NK-92 (cell line): ENCODE measurements at regions not wholly inside any gene's neighbourhood (a gene's known extent, or its start where the extent isn't known, plus 50 kb on each side); places are given as distances from the start of the nearest gene placed in this dataset.
"Not testable (repeated sequence)": the region's sequence is repeated elsewhere in the genome, so short reads cannot be mapped to it uniquely, and the experiment has no call there.

ENCODE experiments used
- DNase-seq: peaks from one replicate; lab custom pipeline; 2025; ENCODE audit not compliant: unreplicated experiment; lab: John Stamatoyannopoulos, UW

DNA sequence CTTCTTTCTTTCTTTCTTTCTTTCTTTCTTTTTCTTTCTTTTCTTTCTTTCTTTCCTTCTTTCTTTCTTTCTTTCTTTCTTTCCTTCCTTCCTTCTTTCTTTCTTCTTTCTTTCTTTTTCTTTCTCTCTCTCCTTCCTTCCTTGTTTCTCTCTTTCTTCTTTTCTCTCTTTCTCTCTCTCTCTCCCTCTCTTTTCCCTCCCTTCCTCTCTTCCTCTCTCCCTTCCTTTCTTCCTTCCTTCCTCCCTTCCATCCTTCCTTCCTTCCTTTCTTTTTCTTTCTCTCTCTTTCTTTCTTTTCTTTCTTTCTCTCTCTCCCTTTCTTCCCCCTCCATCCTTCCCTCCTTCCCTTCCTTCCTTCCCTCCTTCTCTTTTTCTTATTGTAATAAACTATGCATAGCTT lies 105.5 kb downstream of the ZBTB18 start:
- DNase-seq = not testable (repeated sequence)

GRCh38 chr1:244157731-244158438 lies 106.8 kb downstream of the ZBTB18 start:
- DNase-seq = no peak

- no peak for DNase-seq
Observed at GRCh38 chr1:244159646-244160045, 108.6 kb downstream of the ZBTB18 start.

DNA sequence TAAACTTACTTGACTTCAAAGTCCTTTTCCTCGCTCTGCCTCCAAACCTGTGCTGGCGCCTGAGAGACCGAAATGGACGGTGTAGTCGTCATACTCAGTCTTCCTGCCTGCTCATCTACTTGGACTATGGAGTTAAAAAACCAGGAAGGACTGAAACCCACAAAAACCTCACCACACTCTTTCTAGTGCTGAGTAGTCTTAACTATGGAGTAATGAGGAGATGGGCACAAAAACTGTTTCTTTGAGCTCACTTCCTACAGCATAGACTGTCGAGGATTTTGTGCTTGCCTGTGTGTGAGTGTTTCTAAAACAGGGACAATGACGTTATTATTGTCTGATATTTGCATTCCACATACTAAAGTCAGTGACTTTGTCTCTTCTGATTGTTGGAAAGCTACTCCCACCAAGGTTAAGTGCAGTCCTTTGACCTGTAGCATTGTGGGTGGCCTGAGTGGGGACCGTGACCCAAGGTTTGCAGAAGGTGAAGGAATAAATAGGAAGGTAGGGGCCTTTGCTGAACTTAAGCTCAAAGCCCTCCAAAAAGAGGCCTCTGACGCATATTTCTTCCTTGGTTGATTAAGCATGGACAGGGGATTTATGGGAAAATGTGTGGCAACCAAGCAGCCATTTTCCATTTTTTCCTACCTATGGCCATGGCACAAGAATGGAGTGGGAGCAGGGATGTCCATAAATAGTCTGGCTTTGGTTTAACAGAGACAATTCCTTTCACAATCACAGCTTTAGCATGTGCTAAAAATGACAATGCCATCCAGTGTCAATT lies 109.6 kb downstream of the ZBTB18 start:
- peak; percentile 47 for DNase-seq

DNA sequence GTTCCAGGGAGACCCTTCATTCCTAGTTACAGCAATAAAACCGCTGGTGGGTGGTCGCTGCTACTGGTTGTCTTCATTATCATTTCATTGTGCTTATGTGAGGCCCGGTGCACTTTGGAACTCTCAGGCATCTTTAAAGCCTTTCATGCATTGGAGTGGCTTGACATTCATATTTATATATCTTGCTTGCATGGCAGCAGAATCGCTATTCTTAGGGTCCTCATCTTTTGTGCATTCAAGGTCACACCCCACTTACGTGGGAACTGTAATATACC lies 110.1 kb downstream of the ZBTB18 start:
- no peak for DNase-seq

- DNase-seq = no peak
Observed at GRCh38 chr1:244162786-244163530, 111.9 kb downstream of the ZBTB18 start.

- no peak for DNase-seq
Observed at GRCh38 chr1:244163861-244164510, 112.9 kb downstream of the ZBTB18 start.

DNA sequence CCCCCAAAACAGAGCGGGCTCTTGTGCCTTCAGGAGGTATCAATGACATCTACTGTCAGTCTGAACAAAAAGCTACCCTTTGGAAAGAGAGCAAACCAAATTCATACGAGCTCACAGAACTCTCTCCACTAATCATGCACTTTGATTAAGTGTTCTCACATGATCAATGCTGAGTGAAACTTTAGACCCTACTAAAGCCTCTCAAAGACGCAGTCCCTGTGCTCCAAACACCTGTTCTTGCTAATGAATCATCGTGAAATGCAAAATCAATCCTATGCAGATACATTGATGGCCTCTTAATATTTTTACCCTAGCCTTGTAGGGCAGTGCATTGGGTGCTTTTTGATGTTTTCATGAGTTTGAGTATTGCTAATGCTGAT lies 113.4 kb downstream of the ZBTB18 start:
- no peak for DNase-seq

DNA sequence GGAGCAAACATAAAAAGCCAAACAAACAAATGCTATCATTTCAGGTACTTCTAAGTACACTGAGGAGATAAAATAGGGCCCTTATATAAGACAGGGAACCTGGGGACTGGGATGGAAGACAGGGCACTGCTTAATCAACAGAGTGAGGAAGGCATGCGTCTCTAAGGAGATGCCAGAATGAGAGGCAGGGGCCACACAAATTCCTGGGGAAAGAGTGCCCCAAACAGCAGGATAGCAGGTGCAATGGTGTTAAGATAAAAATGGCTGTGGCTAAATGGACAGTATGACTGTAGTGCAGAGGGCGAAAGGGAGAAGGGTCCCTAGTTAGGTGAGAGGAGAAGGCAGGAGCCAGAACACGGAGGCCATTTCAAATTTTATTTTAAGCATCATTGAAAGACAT lies 113.9 kb downstream of the ZBTB18 start:
- no peak for DNase-seq

- DNase-seq = no peak
Observed at GRCh38 chr1:244165701-244166100, 114.6 kb downstream of the ZBTB18 start.

DNA sequence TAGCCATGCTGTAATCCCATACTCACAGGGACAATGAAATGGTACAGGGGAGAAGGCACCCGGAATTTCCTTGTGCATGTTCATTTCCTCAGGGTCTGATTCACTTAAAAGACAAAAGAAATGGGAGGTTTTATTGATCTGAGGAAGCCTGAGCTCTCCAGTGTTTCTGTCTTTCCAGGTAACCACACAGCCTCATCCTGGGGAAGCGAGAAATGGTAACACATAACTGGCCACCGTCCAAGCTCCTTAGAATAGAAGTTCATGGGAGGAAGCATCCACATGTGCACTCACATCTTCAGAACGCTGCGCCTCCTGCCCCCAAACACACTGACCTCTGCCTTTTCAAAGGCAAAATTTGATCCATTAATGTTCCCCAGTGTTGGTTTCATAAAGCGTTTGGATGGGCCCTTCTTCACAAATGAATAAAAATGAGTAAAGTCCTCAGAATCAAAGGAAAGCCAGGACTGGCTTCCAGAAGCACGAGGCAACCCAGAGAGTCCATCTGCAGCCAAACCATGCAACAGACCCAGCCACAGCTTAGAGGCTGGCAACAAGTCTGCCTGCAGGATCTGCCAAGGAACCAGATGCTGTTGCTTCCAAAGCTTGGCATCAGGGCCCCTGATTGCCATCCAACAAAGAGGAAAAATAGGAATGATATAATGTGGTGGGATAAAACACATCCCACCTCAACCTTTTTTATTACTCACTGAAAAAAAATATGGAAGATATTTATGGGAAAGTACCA lies 120.3 kb downstream of the ZBTB18 start:
- DNase-seq = no peak

- DNase-seq = no peak
Observed at GRCh38 chr1:244173240-244173639, 122.2 kb downstream of the ZBTB18 start.

DNA sequence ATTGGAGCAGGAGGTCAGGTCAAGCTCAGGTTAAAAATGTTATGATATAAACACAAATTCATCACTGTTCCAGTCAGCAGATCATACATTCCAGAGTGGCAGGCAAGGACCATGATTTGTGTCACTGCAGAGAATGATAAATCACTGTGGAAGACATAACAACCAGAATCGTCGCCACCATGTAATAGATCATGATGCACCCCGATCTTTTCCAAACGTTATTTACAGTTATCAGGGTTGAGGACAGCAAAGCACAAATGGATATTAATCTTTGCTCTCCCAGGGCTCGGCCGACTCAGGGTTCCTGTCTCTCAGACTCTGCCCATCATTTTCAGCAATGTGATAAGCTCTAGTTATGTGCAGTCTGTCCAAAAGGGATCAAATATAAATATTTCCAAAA lies 122.7 kb downstream of the ZBTB18 start:
- DNase-seq = no peak

DNA sequence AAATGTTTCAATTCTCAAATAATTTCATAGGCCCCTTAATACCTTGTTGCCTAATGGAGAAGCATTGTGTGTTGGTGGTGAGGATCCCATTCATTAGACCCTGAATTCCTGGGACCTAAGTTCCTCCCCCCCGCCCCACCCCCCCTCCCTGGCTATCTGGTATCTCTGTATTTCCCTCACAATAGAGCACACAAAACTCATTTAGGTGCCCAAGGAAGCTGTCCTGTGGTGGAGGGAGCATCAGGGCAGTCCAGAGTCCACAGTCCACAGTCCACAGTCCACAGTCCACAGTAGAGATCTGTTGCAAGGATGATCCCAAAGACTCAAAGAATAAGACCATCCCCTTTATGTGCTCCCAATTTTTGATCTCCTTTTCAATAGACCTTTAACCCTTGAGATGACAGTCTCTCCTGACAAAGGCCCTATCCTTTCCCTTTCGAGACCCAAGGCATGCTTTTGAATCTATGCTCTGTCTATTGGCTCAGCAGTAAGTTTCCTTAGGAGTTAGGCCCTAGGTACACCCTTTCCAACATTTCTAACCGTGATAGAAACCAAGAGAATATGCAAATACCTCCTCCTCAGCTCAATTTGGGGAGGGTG lies 123.9 kb downstream of the ZBTB18 start:
- DNase-seq = no peak

GRCh38 chr1:244176201-244176600 lies 125.1 kb downstream of the ZBTB18 start:
- no peak for DNase-seq

DNA sequence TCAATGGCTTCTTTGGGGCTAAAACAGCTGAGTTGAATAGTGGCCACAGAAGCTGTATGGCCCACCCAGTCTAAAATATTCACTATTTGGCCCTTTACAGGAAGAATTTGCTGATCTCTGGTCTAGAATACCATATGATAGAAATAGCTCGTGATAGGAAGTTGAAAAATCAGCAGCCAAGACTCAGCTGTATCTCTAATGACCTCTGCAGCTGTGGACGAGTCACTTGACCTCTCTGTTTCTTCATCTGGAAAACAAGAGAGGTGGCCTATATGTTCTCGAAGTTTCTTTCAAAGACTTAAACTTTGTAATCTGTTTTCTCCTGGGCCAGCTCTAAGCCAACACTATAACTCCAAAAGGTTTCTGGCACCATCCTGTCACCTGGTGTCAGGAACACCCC lies 129.2 kb downstream of the ZBTB18 start:
- no peak for DNase-seq

- DNase-seq = no peak
Observed at GRCh38 chr1:244181867-244182266, 130.8 kb downstream of the ZBTB18 start.

DNA sequence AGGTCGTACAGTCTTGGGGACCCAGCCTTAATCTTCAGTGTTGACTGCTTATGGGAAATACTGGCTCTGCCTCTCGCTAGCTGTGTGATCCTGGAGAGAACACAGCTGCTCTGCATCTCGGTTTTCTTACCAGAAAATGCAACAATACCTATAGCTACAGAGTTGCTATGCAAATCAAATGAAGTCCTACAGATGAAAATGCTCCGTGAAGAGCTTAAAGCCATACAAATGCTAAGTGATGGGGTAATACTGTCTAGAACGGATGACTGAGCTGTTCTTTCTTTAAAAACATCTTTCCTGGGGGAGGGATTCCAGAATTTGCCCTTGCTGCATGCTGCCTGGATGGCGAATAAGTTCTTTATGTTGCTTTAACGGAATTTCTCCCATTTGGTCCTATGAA lies 132.0 kb downstream of the ZBTB18 start:
- no peak for DNase-seq

DNA sequence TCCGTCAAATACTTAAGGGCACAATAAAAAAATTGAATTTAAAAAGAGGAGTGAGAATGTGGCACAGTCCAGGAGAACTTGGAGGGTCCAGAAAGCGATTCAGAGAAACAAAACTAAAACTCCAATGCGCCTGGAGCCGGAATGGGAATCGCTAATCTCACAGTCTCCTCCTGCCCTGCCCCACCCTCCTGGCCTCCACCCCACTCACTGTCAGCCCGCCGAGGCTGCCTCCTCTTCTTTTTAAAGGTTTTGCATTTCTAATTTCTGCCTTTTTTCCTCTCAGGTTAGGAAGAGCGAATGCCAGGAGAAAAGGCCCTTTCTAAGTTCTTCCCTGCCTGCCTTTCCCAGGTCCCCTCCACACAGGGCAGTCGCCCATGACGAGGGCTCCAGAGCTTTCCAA lies 135.3 kb downstream of the ZBTB18 start:
- DNase-seq = no peak

DNA sequence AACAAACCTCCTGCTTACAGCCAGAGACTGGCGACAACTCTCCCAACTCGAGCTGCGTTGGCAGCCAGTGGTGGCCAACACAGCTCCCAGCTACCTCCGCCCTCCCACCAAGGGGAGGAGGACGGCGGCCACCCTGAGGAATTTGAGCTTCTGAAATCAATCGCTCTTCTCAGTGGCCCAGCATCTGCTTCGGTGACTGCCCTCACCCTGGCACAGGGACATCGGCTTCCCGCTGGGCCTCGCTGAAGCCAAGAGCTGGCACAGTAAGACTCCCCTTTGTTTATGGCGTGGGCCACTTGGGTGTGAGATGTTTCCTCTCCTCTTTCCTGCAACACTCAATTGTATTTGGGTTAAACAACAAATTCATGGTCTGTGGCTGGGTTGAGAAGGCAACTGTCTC lies 136.2 kb downstream of the ZBTB18 start:
- no peak for DNase-seq

DNA sequence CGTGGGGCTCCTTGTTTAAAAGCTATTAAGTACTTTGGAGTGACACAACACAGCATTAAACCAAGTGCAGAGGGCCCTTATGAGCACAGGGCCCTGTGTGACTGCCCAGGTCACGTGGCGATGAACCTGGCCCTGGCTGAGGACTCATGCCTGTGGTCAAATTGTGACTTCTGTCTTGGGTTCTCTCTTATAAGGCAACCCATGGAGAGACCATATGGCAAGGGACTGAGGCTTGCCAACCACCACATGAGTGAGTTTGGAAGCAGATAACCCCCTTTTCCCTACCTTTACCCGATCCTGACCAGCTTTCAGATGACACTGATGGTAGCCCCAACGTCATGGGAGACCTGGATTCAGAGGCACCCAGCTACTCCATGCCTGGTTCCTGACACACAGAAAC lies 140.5 kb downstream of the ZBTB18 start:
- DNase-seq = no peak
